A673 (cell line): ENCODE measurements at regions not wholly inside any gene's neighbourhood (a gene's known extent, or its start where the extent isn't known, plus 50 kb on each side); places are given as distances from the start of the nearest gene placed in this dataset.

ENCODE experiments used
- BruUV-seq: library from RNA; stranded (reverse); fragments of 400-500 nt; replicated peaks from 2 replicates; lab custom pipeline; 2021; lab: Mats Ljungman, UMichigan
- CTCF ChIA-PET: fragments of 300-600 bp; sonication (Branson Sonifier 250); formaldehyde crosslinking; loops from one replicate; lab custom pipeline; 2022; ENCODE audit warnings: antibody characterized with exemption; lab: Charles Lee
- POLR2A ChIA-PET: fragments of 300-600 bp; sonication (Branson Sonifier 250); formaldehyde crosslinking; loops from one replicate; lab custom pipeline; 2022; ENCODE audit warnings: antibody characterized with exemption; ENCODE audit not compliant: low non-redundant PET; lab: Charles Lee
- DNase-seq: peaks from one replicate; pipeline ENCODE4 v3.0.0-alpha.2; 2015; ENCODE audit warnings: low spot score
- H3K27ac ChIP-seq: fragments of 200-600 bp; sonication (generic); 2 replicates; pipeline ENCODE4 v1.5.1; 2016; ENCODE audit warnings: mixed run types, low read depth, mild to moderate bottlenecking, mixed read lengths, antibody characterized with exemption, low read length; ENCODE audit not compliant: poor library complexity, severe bottlenecking
- H3K27me3 ChIP-seq: fragments of 200-600 bp; sonication (generic); replicated peaks from 2 replicates; pipeline ENCODE4 v1.6.1; 2017; ENCODE audit warnings: mixed run types, low read depth, mild to moderate bottlenecking, mixed read lengths, antibody characterized with exemption, low read length; ENCODE audit not compliant: insufficient read depth, poor library complexity
- H3K36me3 ChIP-seq: fragments of 200-600 bp; sonication (generic); 2 replicates; pipeline ENCODE4 v1.6.1; 2016; ENCODE audit warnings: mixed run types, mild to moderate bottlenecking, mixed read lengths, antibody characterized with exemption, low read length; ENCODE audit not compliant: insufficient read depth, poor library complexity, severe bottlenecking
- H3K4me1 ChIP-seq: fragments of 200-600 bp; sonication (generic); 2 replicates; pipeline ENCODE4 v1.6.1; 2017; ENCODE audit warnings: mixed run types, mild to moderate bottlenecking, mixed read lengths, antibody characterized with exemption, low read length; ENCODE audit not compliant: insufficient read depth, poor library complexity, severe bottlenecking
- H3K4me3 ChIP-seq: fragments of 200-600 bp; sonication (generic); 2 replicates; pipeline ENCODE4 v1.5.1; 2016; ENCODE audit warnings: low read depth, mixed run types, mild to moderate bottlenecking, mixed read lengths, low read length; ENCODE audit not compliant: poor library complexity, severe bottlenecking
- H3K9me3 ChIP-seq: fragments of 200-600 bp; sonication (generic); 2 replicates; pipeline ENCODE4 v1.6.1; 2016; ENCODE audit warnings: mixed run types, low read depth, mild to moderate bottlenecking, mixed read lengths, antibody characterized with exemption, low read length; ENCODE audit not compliant: poor library complexity, severe bottlenecking
- EZH2 ChIP-seq: fragments of 200-600 bp; sonication (generic); IDR thresholded peaks from 2 replicates; pipeline ENCODE4 v1.6.1; 2017; ENCODE audit warnings: borderline replicate concordance, low read depth, mild to moderate bottlenecking, mixed read lengths, antibody characterized with exemption, low read length; ENCODE audit not compliant: poor library complexity, severe bottlenecking
- intact Hi-C: fragments of 100-400 bp; cut with micrococcal nuclease; formaldehyde crosslinking; loops from one replicate; pipeline ENCODE4 v1.10.0; 2022; ENCODE audit not compliant: unreplicated experiment
- TF ChIP-seq, protein P1 (sequence below): fragments of 300-800, 200-600 bp; sonication (generic); conservative IDR thresholded peaks from 2 replicates; pipeline ENCODE4 v1.5.1; 2017; ENCODE audit warnings: low read depth, mild to moderate bottlenecking, antibody characterized with exemption, low read length, moderate library complexity, mixed read lengths

- Histone ChIP-seq H3K9me3 (no peaks in the 10 kb centered on the region), H3K4me1 (peaks cover 30% of the 10 kb centered on the region), H3K27ac (no peak overlapping the region), H3K27me3 (no peaks in the 10 kb centered on the region), H3K4me3 (no peak overlapping the region), H3K36me3 (no peaks in the 10 kb centered on the region)
- TF ChIP-seq, protein P1, sequence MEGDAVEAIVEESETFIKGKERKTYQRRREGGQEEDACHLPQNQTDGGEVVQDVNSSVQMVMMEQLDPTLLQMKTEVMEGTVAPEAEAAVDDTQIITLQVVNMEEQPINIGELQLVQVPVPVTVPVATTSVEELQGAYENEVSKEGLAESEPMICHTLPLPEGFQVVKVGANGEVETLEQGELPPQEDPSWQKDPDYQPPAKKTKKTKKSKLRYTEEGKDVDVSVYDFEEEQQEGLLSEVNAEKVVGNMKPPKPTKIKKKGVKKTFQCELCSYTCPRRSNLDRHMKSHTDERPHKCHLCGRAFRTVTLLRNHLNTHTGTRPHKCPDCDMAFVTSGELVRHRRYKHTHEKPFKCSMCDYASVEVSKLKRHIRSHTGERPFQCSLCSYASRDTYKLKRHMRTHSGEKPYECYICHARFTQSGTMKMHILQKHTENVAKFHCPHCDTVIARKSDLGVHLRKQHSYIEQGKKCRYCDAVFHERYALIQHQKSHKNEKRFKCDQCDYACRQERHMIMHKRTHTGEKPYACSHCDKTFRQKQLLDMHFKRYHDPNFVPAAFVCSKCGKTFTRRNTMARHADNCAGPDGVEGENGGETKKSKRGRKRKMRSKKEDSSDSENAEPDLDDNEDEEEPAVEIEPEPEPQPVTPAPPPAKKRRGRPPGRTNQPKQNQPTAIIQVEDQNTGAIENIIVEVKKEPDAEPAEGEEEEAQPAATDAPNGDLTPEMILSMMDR = no peak
- TF ChIP-seq EZH2 = no peak
- no peak for DNase-seq
- intact Hi-C loops = no loop called here
- no TSS peak for BruUV-seq
- CTCF ChIA-PET = interaction anchor here (0.5 kb wide), 1 partner anchor 58 kb away, joined by 3 read pairs; no protein-coding TSS in a partner anchor
- POLR2A ChIA-PET = no interaction called here
Measured at GRCh38 chr2:64258566-64258965, 114.3 kb upstream of the PELI1 start.

GRCh38 chr2:64259312-64259711, 115.1 kb upstream of the PELI1 start:
- no TSS peak for BruUV-seq
- intact Hi-C loops = no loop called here
- Histone ChIP-seq H3K27ac (no peak overlapping the region), H3K4me1 (peaks cover 36% of the 10 kb centered on the region), H3K9me3 (no peaks in the 10 kb centered on the region), H3K27me3 (no peaks in the 10 kb centered on the region), H3K36me3 (no peaks in the 10 kb centered on the region), H3K4me3 (no peak overlapping the region)
- POLR2A ChIA-PET = no interaction called here
- DNase-seq = peak; percentile 87
- TF ChIP-seq EZH2 = no peak
- TF ChIP-seq, protein P1 = no peak
- CTCF ChIA-PET = no interaction called here

GRCh38 chr2:64260093-64260803, 116.0 kb upstream of the PELI1 start:
- BruUV-seq = no TSS peak
- peaks cover 36% of the 10 kb centered on the region for H3K4me1 ChIP-seq
- peak; percentile 12 for DNase-seq
- H3K9me3 ChIP-seq = no peaks in the 10 kb centered on the region
- H3K36me3 ChIP-seq = no peaks in the 10 kb centered on the region
- no peak overlapping the region for H3K4me3 ChIP-seq
- intact Hi-C loops = no loop called here
- no peak for TF ChIP-seq EZH2
- TF ChIP-seq, protein P1 = no peak
- POLR2A ChIA-PET = no interaction called here
- CTCF ChIA-PET = no interaction called here
- no peaks in the 10 kb centered on the region for H3K27me3 ChIP-seq
- peak overlapping the region; percentile 13 for H3K27ac ChIP-seq
